ENCODE measurements at regions not wholly inside any gene's neighbourhood (a gene's known extent, or its start where the extent isn't known, plus 50 kb on each side); places are given as distances from the start of the nearest gene placed in this dataset.

DNA sequence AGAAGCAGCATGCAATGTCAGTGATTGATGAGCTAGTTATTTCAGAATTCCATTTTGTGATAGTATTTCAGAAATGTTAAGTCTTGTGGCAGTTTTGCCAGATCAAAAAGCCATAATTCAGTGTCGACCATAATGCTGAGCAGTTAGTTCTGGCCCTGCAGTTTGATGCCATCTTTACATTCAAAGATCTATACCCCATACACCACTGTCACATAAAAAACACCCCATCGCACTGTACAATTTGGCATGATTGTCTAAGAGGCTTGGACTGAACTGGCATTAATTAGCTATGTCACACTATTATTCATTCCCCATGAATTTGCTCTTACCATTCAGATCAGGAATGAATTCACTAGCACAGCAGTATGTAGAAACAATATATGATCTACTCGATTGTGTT lies 127.7 kb upstream of the EPHA3 start (continued):
- TF ChIP-seq, protein P1, sequence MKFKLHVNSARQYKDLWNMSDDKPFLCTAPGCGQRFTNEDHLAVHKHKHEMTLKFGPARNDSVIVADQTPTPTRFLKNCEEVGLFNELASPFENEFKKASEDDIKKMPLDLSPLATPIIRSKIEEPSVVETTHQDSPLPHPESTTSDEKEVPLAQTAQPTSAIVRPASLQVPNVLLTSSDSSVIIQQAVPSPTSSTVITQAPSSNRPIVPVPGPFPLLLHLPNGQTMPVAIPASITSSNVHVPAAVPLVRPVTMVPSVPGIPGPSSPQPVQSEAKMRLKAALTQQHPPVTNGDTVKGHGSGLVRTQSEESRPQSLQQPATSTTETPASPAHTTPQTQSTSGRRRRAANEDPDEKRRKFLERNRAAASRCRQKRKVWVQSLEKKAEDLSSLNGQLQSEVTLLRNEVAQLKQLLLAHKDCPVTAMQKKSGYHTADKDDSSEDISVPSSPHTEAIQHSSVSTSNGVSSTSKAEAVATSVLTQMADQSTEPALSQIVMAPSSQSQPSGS (CRISPR knock-in tag; IDR thresholded peaks at IDR 0.05; ENCODE audit: borderline replicate concordance, low read depth) = no peak
- TF ChIP-seq FOXK1 (CRISPR knock-in tag; IDR thresholded peaks at IDR 0.05) (no peak), SOX15 (CRISPR knock-in tag; IDR thresholded peaks at IDR 0.05) (no peak)
- TF ChIP-seq, protein P2, sequence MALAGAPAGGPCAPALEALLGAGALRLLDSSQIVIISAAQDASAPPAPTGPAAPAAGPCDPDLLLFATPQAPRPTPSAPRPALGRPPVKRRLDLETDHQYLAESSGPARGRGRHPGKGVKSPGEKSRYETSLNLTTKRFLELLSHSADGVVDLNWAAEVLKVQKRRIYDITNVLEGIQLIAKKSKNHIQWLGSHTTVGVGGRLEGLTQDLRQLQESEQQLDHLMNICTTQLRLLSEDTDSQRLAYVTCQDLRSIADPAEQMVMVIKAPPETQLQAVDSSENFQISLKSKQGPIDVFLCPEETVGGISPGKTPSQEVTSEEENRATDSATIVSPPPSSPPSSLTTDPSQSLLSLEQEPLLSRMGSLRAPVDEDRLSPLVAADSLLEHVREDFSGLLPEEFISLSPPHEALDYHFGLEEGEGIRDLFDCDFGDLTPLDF (CRISPR knock-in tag; IDR thresholded peaks at IDR 0.05) = no peak

DNA sequence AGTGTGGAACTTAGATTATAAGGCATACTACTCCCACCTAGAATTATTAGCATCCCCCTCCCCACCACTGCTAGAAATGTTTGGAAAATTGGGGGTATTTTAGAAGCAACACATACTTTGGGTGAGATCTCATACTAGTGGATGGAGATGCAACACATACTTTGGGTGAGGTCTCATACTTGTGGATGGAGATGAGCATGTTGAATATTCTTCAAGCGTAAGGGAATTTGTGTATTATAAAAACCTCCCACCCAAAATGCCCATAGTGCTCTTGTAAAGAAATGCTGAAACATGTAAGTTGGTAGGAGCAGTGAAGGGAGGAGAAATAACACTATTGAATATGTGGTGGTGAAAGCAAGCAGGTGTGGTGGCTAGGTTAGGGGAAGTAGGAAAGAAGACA lies 124.0 kb upstream of the EPHA3 start:
- Mint-ChIP-seq H3K4me3 (no peak overlapping the region), H3K9me3 (no peaks in the 10 kb centered on the region), H3K27me3 (ENCODE audit: low read depth) (no peaks in the 10 kb centered on the region), H3K4me1 (no peaks in the 10 kb centered on the region), H3K27ac (no peak overlapping the region), H3K36me3 (no peaks in the 10 kb centered on the region)
- TF ChIP-seq GABPB1 (CRISPR knock-in tag; IDR thresholded peaks at IDR 0.05) (no peak), PREB (CRISPR knock-in tag; IDR thresholded peaks at IDR 0.05; ENCODE audit: borderline replicate concordance) (no peak), ZNF671 (CRISPR knock-in tag; IDR thresholded peaks at IDR 0.05) (no peak)
- TF ChIP-seq, protein P3, sequence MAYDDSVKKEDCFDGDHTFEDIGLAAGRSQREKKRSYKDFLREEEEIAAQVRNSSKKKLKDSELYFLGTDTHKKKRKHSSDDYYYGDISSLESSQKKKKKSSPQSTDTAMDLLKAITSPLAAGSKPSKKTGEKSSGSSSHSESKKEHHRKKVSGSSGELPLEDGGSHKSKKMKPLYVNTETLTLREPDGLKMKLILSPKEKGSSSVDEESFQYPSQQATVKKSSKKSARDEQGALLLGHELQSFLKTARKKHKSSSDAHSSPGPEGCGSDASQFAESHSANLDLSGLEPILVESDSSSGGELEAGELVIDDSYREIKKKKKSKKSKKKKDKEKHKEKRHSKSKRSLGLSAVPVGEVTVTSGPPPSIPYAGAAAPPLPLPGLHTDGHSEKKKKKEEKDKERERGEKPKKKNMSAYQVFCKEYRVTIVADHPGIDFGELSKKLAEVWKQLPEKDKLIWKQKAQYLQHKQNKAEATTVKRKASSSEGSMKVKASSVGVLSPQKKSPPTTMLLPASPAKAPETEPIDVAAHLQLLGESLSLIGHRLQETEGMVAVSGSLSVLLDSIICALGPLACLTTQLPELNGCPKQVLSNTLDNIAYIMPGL (CRISPR knock-in tag; IDR thresholded peaks at IDR 0.05) = no peak
- ChIA-PET CTCF (no interaction called here), POLR2A (no interaction called here)
- ATAC-seq (no peak), DNase-seq (ENCODE audit: low spot score) (no peak)

GRCh38 chr3:88984256-88984655 lies 123.2 kb upstream of the EPHA3 start:
- H3K27me3 Mint-ChIP-seq (ENCODE audit: low read depth) = no peaks in the 10 kb centered on the region
- no peaks in the 10 kb centered on the region for H3K36me3 Mint-ChIP-seq
- H3K9me3 Mint-ChIP-seq = no peaks in the 10 kb centered on the region
- DNase-seq (ENCODE audit: low spot score) (no peak), ATAC-seq (no peak)
- POLR2A ChIA-PET = no interaction called here
- no peak overlapping the region for H3K4me3 Mint-ChIP-seq
- CTCF ChIA-PET = no interaction called here
- H3K27ac Mint-ChIP-seq = no peak overlapping the region
- H3K4me1 Mint-ChIP-seq = no peaks in the 10 kb centered on the region
- TF ChIP-seq MXD4 (CRISPR knock-in tag; IDR thresholded peaks at IDR 0.05; ENCODE audit: borderline replicate concordance) (no peak), ZBTB21 (CRISPR knock-in tag; IDR thresholded peaks at IDR 0.05; ENCODE audit: borderline replicate concordance) (no peak), SP1 (CRISPR knock-in tag; conservative IDR thresholded peaks at IDR 0.05) (no peak), E2F5 (CRISPR knock-in tag; IDR thresholded peaks at IDR 0.05) (no peak), CDX4 (CRISPR knock-in tag; IDR thresholded peaks at IDR 0.05; ENCODE audit: borderline replicate concordance) (no peak), ZNF121 (CRISPR knock-in tag; IDR thresholded peaks at IDR 0.05) (no peak), FOXK1 (CRISPR knock-in tag; IDR thresholded peaks at IDR 0.05) (no peak), ZMAT4 (CRISPR knock-in tag; IDR thresholded peaks at IDR 0.05) (no peak), NFE2L1 (CRISPR knock-in tag; IDR thresholded peaks at IDR 0.05) (no peak), SOX15 (CRISPR knock-in tag; IDR thresholded peaks at IDR 0.05) (no peak), ESRRA (CRISPR knock-in tag; IDR thresholded peaks at IDR 0.05; ENCODE audit: borderline replicate concordance) (no peak), RELA (CRISPR knock-in tag; IDR thresholded peaks at IDR 0.05; ENCODE audit: borderline replicate concordance) (no peak), TP53 (CRISPR knock-in tag; IDR thresholded peaks at IDR 0.05) (no peak), ZNF219 (CRISPR knock-in tag; IDR thresholded peaks at IDR 0.05; ENCODE audit: borderline replicate concordance) (no peak)

Measured in WTC11 (cell line).